Prostate gland (tissue), 2 donors: ENCODE measurements at regions not wholly inside any gene's neighbourhood (a gene's known extent, or its start where the extent isn't known, plus 50 kb on each side); places are given as distances from the start of the nearest gene placed in this dataset.

ENCODE experiments used
- DNase-seq: peaks from one replicate; pipeline ENCODE4 v3.0.0-alpha.2; 2019; ENCODE audit warnings: low spot score
- H3K27ac ChIP-seq, 2 donors: fragments of 200-600 bp; sonication (generic); 2 replicates each; pipeline ENCODE4 v1.5.1; 2017 to 2019
- H3K27me3 ChIP-seq: fragments of 200-600 bp; sonication (generic); replicated peaks from 2 replicates; pipeline ENCODE4 v1.5.1; 2019; ENCODE audit not compliant: insufficient read depth
- H3K36me3 ChIP-seq, 2 donors: fragments of 200-600 bp; sonication (generic); 1 replicate in 1 of 2; 2 replicates in 1 of 2; pipeline versions ENCODE4 v1.5.1 to v1.8.1; 2017 to 2019
- H3K4me1 ChIP-seq: fragments of 200-600 bp; sonication (generic); replicated peaks from 2 replicates; pipeline ENCODE4 v1.5.1; 2019
- H3K4me3 ChIP-seq, 2 donors: fragments of 200-600 bp; sonication (generic); 2 replicates each; pipeline ENCODE4 v1.5.1; 2017 to 2019
- H3K9me3 ChIP-seq: fragments of 200-600 bp; sonication (generic); 2 replicates; pipeline ENCODE4 v1.5.1; 2017
- POLR2A ChIP-seq: fragments of 450-650 bp; IDR thresholded peaks from one replicate; pipeline ENCODE4 v1.6.1; 2016; ENCODE audit warnings: antibody characterized with exemption, mild to moderate bottlenecking
- POLR2AphosphoS5 ChIP-seq: sonication (generic); formaldehyde crosslinking; IDR thresholded peaks from one replicate; pipeline ENCODE4 v1.6.1; 2017; ENCODE audit warnings: antibody characterized with exemption
- WGBS: methylation state at CpG from one replicate; pipeline ENCODE4 v1.1.5; 2018; 5-methylcytosine and 5-hydroxymethylcytosine counted together
- intact Hi-C: fragments of 100-400 bp; cut with DNase I; formaldehyde crosslinking; loops from one replicate; pipeline ENCODE4 v1.14.2; 2022
- TF ChIP-seq, protein P1 (sequence below), 4 experiments: fragments of 200-600 bp in 2 of 4; fragments of 450-650 bp in 2 of 4; sonication (generic) in 2 of 4; IDR thresholded peaks; 1 replicate in 3 of 4; 2 replicates in 1 of 4; pipeline ENCODE4 v1.5.1; 2016 to 2019; ENCODE audit warnings: antibody characterized with exemption in 4 of 4, mild to moderate bottlenecking in 2 of 4, moderate library complexity in 2 of 4

DNA sequence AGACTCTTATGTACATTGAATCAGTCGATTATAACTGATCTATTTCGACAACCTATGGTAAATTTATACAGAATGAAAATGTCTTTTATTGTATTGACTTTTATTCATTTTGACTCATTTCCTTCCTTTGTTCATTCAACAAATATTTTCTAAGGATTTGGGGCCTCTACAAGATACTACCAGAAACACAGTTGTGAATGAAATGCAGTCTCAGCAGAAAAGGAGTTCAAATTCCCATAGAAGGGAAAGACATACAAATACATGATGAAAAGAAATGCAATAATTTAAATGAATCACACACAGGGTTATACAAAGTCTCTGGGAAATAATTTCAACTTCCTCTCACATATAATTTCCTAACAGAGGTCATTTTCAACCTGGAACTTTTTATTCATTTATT, 134.0 kb upstream of the SEMA3A start:
- no peaks in the 10 kb centered on the region for H3K9me3 ChIP-seq
- no peak overlapping the region for H3K27ac ChIP-seq
- no peaks in the 10 kb centered on the region for H3K36me3 ChIP-seq
- H3K4me1 ChIP-seq, result no peaks in the 10 kb centered on the region
- 89% methylated on average over 2 of the region's 2 CpGs for WGBS
- intact Hi-C loops, result no loop called here
- no peaks in the 10 kb centered on the region for H3K27me3 ChIP-seq
- H3K4me3 ChIP-seq, result no peak overlapping the region
- TF ChIP-seq POLR2A (no peak), POLR2AphosphoS5 (no peak)
- TF ChIP-seq, protein P1, sequence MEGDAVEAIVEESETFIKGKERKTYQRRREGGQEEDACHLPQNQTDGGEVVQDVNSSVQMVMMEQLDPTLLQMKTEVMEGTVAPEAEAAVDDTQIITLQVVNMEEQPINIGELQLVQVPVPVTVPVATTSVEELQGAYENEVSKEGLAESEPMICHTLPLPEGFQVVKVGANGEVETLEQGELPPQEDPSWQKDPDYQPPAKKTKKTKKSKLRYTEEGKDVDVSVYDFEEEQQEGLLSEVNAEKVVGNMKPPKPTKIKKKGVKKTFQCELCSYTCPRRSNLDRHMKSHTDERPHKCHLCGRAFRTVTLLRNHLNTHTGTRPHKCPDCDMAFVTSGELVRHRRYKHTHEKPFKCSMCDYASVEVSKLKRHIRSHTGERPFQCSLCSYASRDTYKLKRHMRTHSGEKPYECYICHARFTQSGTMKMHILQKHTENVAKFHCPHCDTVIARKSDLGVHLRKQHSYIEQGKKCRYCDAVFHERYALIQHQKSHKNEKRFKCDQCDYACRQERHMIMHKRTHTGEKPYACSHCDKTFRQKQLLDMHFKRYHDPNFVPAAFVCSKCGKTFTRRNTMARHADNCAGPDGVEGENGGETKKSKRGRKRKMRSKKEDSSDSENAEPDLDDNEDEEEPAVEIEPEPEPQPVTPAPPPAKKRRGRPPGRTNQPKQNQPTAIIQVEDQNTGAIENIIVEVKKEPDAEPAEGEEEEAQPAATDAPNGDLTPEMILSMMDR (IDR thresholded peaks at IDR 0.05), result no peak
- DNase-seq, result no peak

DNA sequence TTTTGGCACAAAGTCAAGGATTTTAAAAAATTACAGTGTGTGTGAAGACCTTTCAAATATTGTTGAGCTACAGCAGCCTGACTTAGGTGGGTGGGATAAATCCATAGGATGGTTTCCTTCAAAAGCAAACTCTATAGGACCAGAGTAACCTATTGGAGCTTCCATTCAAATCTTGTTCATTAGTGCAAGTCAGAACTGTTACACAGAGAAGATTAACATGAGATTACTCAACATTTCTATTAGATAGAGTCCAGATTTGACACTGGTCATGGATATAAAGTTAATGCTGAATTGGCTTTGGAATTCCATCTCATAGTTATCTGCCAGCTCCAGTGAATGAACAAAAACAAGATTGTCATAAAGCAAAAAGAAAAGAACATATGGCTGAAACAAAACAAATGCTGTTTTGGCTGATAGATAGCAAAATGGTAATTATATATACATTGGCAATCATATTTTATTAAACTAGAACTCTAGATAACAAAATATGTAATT, 129.6 kb upstream of the SEMA3A start:
- H3K4me3 ChIP-seq, result no peak overlapping the region
- H3K4me1 ChIP-seq, result no peaks in the 10 kb centered on the region
- DNase-seq, result no peak
- H3K9me3 ChIP-seq, result no peaks in the 10 kb centered on the region
- H3K36me3 ChIP-seq, result no peaks in the 10 kb centered on the region
- intact Hi-C loops, result no loop called here
- TF ChIP-seq, protein P1 (IDR thresholded peaks at IDR 0.05), result no peak
- TF ChIP-seq POLR2A, result no peak
- TF ChIP-seq POLR2AphosphoS5, result no peak
- no peak overlapping the region for H3K27ac ChIP-seq
- H3K27me3 ChIP-seq, result no peaks in the 10 kb centered on the region

DNA sequence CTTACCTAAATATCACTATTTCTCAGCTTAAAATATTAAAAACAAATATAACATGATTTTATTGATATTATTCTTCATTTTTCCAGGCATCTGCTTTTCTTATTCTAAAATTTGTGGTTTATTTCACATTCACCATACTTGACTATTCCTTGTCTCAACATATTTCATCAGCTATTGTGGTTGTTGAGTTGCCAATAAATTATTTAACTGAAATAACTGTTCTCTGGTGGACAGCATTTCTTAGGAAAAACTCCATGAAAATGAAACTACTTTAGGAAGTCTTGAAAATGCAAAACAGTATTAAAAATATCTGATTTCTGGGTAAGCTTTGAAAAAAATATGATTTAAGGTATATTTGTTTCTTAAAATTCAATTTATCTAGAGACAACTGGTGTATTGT, 122.9 kb upstream of the SEMA3A start:
- DNase-seq, result no peak
- TF ChIP-seq, protein P1 (IDR thresholded peaks at IDR 0.05), result no peak
- no peak for TF ChIP-seq POLR2A
- TF ChIP-seq POLR2AphosphoS5, result no peak
- no peaks in the 10 kb centered on the region for H3K4me1 ChIP-seq
- intact Hi-C loops, result no loop called here
- H3K4me3 ChIP-seq, result no peak overlapping the region
- no peaks in the 10 kb centered on the region for H3K27me3 ChIP-seq
- no peaks in the 10 kb centered on the region for H3K36me3 ChIP-seq
- no peaks in the 10 kb centered on the region for H3K9me3 ChIP-seq
- H3K27ac ChIP-seq, result no peak overlapping the region

DNA sequence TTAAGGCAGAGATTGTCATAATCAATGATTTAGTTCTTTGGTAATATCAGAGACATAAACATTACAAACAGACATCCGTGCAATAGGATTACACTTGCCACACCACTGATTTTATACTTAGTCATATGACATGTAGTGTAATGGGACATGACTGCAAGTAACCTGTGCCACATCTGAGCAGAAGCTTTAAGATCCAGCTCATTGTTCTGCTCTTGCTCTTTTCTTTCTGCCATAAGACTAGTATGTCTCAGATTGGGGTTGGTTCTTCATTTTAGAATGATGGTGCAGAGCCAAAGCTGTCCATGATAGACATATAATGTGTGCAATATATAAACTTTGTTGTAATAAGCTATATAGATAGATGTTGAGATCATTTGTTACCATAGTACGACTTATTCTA, 119.7 kb upstream of the SEMA3A start:
- Histone ChIP-seq H3K4me1 (no peaks in the 10 kb centered on the region), H3K27ac (no peak overlapping the region), H3K27me3 (no peaks in the 10 kb centered on the region), H3K36me3 (no peaks in the 10 kb centered on the region), H3K4me3 (no peak overlapping the region), H3K9me3 (no peaks in the 10 kb centered on the region)
- DNase-seq, result no peak
- WGBS, result 90% methylated on average over 2 of the region's 2 CpGs
- intact Hi-C loops, result no loop called here
- TF ChIP-seq, protein P1 (IDR thresholded peaks at IDR 0.05), result no peak
- TF ChIP-seq POLR2A (no peak), POLR2AphosphoS5 (no peak)

DNA sequence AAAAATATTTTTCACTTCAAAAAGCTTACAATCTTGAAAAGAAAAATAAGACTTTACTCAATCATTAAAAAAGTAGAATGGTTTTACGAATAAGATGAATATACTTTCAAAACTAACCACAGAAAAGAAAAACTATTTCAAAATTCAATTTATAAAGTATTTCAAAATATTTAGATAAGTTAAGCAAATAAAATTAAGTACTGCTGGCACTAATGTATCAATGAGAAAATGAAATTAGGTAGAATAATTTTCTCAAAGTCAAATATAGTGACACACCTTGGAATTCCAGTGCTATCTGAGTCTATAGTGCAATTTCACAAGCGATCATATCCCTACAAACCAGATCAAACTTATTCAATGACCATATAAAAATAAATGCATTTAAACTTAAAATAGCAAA, 109.8 kb upstream of the SEMA3A start:
- TF ChIP-seq POLR2A (no peak), POLR2AphosphoS5 (no peak)
- H3K27ac ChIP-seq, result no peak overlapping the region
- no peaks in the 10 kb centered on the region for H3K27me3 ChIP-seq
- 97% methylated on average over 2 of the region's 2 CpGs for WGBS
- no peaks in the 10 kb centered on the region for H3K9me3 ChIP-seq
- no peak overlapping the region for H3K4me3 ChIP-seq
- intact Hi-C loops, result no loop called here
- no peak for DNase-seq
- no peaks in the 10 kb centered on the region for H3K36me3 ChIP-seq
- H3K4me1 ChIP-seq, result no peaks in the 10 kb centered on the region
